ENCODE measurements at regions not wholly inside any gene's neighbourhood (a gene's known extent, or its start where the extent isn't known, plus 50 kb on each side); places are given as distances from the start of the nearest gene placed in this dataset.

GRCh38 chr2:59896499-59897245 is 656.8 kb downstream of the BCL11A start:
- H3K36me3 ChIP-seq = no peaks in the 10 kb centered on the region
- no peak overlapping the region for H3K4me3 ChIP-seq (ENCODE audit: low read depth, low read length)
- H3K9me3 ChIP-seq (ENCODE audit: severe bottlenecking) = no peaks in the 10 kb centered on the region
- no peaks in the 10 kb centered on the region for H3K27me3 ChIP-seq (ENCODE audit: insufficient read depth, low read depth, severe bottlenecking)
- no peak for TF ChIP-seq CTCF (IDR thresholded peaks at IDR 0.05; ENCODE audit: low read depth, low read length)
- no peak overlapping the region for H3K27ac ChIP-seq
- DNase-seq = no peak

- no peak for DNase-seq
- Histone ChIP-seq H3K4me3 (ENCODE audit: low read depth, low read length) (no peak overlapping the region), H3K36me3 (no peaks in the 10 kb centered on the region), H3K27ac (no peak overlapping the region), H3K9me3 (ENCODE audit: severe bottlenecking) (no peaks in the 10 kb centered on the region), H3K27me3 (ENCODE audit: insufficient read depth, low read depth, severe bottlenecking) (no peaks in the 10 kb centered on the region)
- no peak for TF ChIP-seq CTCF (IDR thresholded peaks at IDR 0.05; ENCODE audit: low read depth, low read length)
Observed at GRCh38 chr2:59893612-59894011, 659.8 kb downstream of the BCL11A start.

GRCh38 chr2:59892398-59892797 is 661.1 kb downstream of the BCL11A start:
- no peaks in the 10 kb centered on the region for H3K27me3 ChIP-seq (ENCODE audit: insufficient read depth, low read depth, severe bottlenecking)
- no peak for DNase-seq
- H3K36me3 ChIP-seq = no peaks in the 10 kb centered on the region
- no peak overlapping the region for H3K27ac ChIP-seq
- TF ChIP-seq CTCF (IDR thresholded peaks at IDR 0.05; ENCODE audit: low read depth, low read length) = no peak
- no peaks in the 10 kb centered on the region for H3K9me3 ChIP-seq (ENCODE audit: severe bottlenecking)
- H3K4me3 ChIP-seq (ENCODE audit: low read depth, low read length) = no peak overlapping the region

GRCh38 chr2:59889305-59889704 is 664.1 kb downstream of the BCL11A start:
- Histone ChIP-seq H3K27me3 (ENCODE audit: insufficient read depth, low read depth, severe bottlenecking) (no peaks in the 10 kb centered on the region), H3K36me3 (no peaks in the 10 kb centered on the region), H3K27ac (no peak overlapping the region), H3K9me3 (ENCODE audit: severe bottlenecking) (no peaks in the 10 kb centered on the region), H3K4me3 (ENCODE audit: low read depth, low read length) (no peak overlapping the region)
- no peak for DNase-seq
- TF ChIP-seq CTCF (IDR thresholded peaks at IDR 0.05; ENCODE audit: low read depth, low read length) = no peak

- no peak for TF ChIP-seq CTCF (IDR thresholded peaks at IDR 0.05; ENCODE audit: low read depth, low read length)
- no peak for DNase-seq
- no peak overlapping the region for H3K4me3 ChIP-seq (ENCODE audit: low read depth, low read length)
Observed at GRCh38 chr2:59888706-59889105, 664.7 kb downstream of the BCL11A start.

GRCh38 chr2:59888015-59888414 is 665.4 kb downstream of the BCL11A start:
- H3K27me3 ChIP-seq (ENCODE audit: insufficient read depth, low read depth, severe bottlenecking) = no peaks in the 10 kb centered on the region
- DNase-seq = no peak
- no peak overlapping the region for H3K4me3 ChIP-seq (ENCODE audit: low read depth, low read length)
- H3K9me3 ChIP-seq (ENCODE audit: severe bottlenecking) = no peaks in the 10 kb centered on the region
- no peak for TF ChIP-seq CTCF (IDR thresholded peaks at IDR 0.05; ENCODE audit: low read depth, low read length)
- H3K36me3 ChIP-seq = no peaks in the 10 kb centered on the region
- H3K27ac ChIP-seq = no peak overlapping the region

More at GRCh38 chr2:59888706-59889105, 664.7 kb downstream of the BCL11A start:
- no peak overlapping the region for H3K27ac ChIP-seq
- H3K27me3 ChIP-seq (ENCODE audit: insufficient read depth, low read depth, severe bottlenecking) = no peaks in the 10 kb centered on the region
- no peaks in the 10 kb centered on the region for H3K36me3 ChIP-seq
- no peaks in the 10 kb centered on the region for H3K9me3 ChIP-seq (ENCODE audit: severe bottlenecking)

Measured in WERI-Rb-1 (cell line).